ENCODE measurements at regions not wholly inside any gene's neighbourhood (a gene's known extent, or its start where the extent isn't known, plus 50 kb on each side); places are given as distances from the start of the nearest gene placed in this dataset.

GRCh38 chr1:58976294-58976693, 192.4 kb upstream of the JUN start:
- DNase-seq = no peak

GRCh38 chr1:58977598-58977997, 193.8 kb upstream of the JUN start:
- no peak for DNase-seq

- no peak for DNase-seq
Observed at GRCh38 chr1:58978096-58978495, 194.2 kb upstream of the JUN start.

GRCh38 chr1:58979086-58979485, 195.2 kb upstream of the JUN start:
- DNase-seq = peak; percentile 28

- DNase-seq = no peak
Observed at GRCh38 chr1:58979677-58980076, 195.8 kb upstream of the JUN start.

- no peak for DNase-seq
Observed at GRCh38 chr1:58981392-58981791, 197.5 kb upstream of the JUN start.

GRCh38 chr1:58982259-58982998, 198.6 kb upstream of the JUN start:
- DNase-seq = peak; percentile 11

GRCh38 chr1:58983162-58983561, 199.3 kb upstream of the JUN start:
- DNase-seq = peak; percentile 81

- DNase-seq = no peak
Observed at GRCh38 chr1:58983633-58984245, 199.9 kb upstream of the JUN start.

- DNase-seq = no peak
Observed at GRCh38 chr1:58986996-58987767, 203.3 kb upstream of the JUN start.

GRCh38 chr1:58988752-58989151, 204.9 kb upstream of the JUN start:
- DNase-seq = no peak

GRCh38 chr1:58989845-58990244, 206.0 kb upstream of the JUN start:
- no peak for DNase-seq

- no peak for DNase-seq
Observed at GRCh38 chr1:58991305-58991704, 207.5 kb upstream of the JUN start.

- DNase-seq = no peak
Observed at GRCh38 chr1:58992643-58993042, 208.8 kb upstream of the JUN start.

- DNase-seq = no peak
Observed at GRCh38 chr1:58993403-58993802, 209.6 kb upstream of the JUN start.

- DNase-seq = no peak
Observed at GRCh38 chr1:58994664-58995063, 210.8 kb upstream of the JUN start.

- DNase-seq = no peak
Observed at GRCh38 chr1:58996341-58997059, 212.7 kb upstream of the JUN start.

GRCh38 chr1:58997060-58997411, 213.2 kb upstream of the JUN start:
- DNase-seq = no peak

GRCh38 chr1:58997637-58998036, 213.8 kb upstream of the JUN start:
- DNase-seq = no peak

GRCh38 chr1:58999676-59000075, 215.8 kb upstream of the JUN start:
- no peak for DNase-seq

GRCh38 chr1:59004755-59005154, 220.9 kb upstream of the JUN start:
- DNase-seq = no peak

GRCh38 chr1:59005491-59006288, 221.8 kb upstream of the JUN start:
- no peak for DNase-seq

- DNase-seq = no peak
Observed at GRCh38 chr1:59006289-59006658, 222.4 kb upstream of the JUN start.
